Duodenal mucosa (tissue), 2 donors: ENCODE measurements at regions not wholly inside any gene's neighbourhood (a gene's known extent, or its start where the extent isn't known, plus 50 kb on each side); places are given as distances from the start of the nearest gene placed in this dataset.

Source experiments
- H3K27ac ChIP-seq: one replicate; pipeline ENCODE4 v1.7.0; 2013; ENCODE audit warnings: low read depth, low read length
- H3K27me3 ChIP-seq, 2 donors: one replicate each; pipeline ENCODE4 v1.7.0; 2013; ENCODE audit warnings: low read length in 2 of 2, control low read depth in 1 of 2; ENCODE audit not compliant: insufficient read depth in 2 of 2, control insufficient read depth in 1 of 2
- H3K36me3 ChIP-seq, 2 donors: one replicate each; pipeline ENCODE4 v1.7.0; 2013; ENCODE audit warnings: low read length in 2 of 2, control low read depth in 1 of 2; ENCODE audit not compliant: insufficient read depth in 2 of 2, control insufficient read depth in 1 of 2
- H3K4me1 ChIP-seq, 2 donors: one replicate each; pipeline ENCODE4 v1.7.0; 2013; ENCODE audit warnings: low read length in 2 of 2, control low read depth in 1 of 2; ENCODE audit not compliant: insufficient read depth in 2 of 2, control insufficient read depth in 1 of 2
- H3K4me3 ChIP-seq, 2 donors: one replicate each; pipeline ENCODE4 v1.7.0; 2013; ENCODE audit warnings: low read length in 2 of 2, low read depth in 1 of 2
- H3K9ac ChIP-seq, 2 donors: one replicate each; pipeline ENCODE4 v1.7.0; 2013; ENCODE audit warnings: low read length in 2 of 2, low read depth in 1 of 2
- H3K9me3 ChIP-seq, 2 donors: one replicate each; pipeline ENCODE4 v1.7.0; 2013; ENCODE audit warnings: low read length in 2 of 2, control low read depth in 1 of 2; ENCODE audit not compliant: control insufficient read depth in 1 of 2

GRCh38 chr11:104713401-104713800, 184.9 kb downstream of the CASP12 start:
- Histone ChIP-seq H3K4me3 (no peak overlapping the region), H3K9me3 (no peaks in the 10 kb centered on the region), H3K36me3 (no peaks in the 10 kb centered on the region), H3K27ac (no peak overlapping the region), H3K27me3 (no peaks in the 10 kb centered on the region), H3K9ac (no peak overlapping the region), H3K4me1 (no peaks in the 10 kb centered on the region)

GRCh38 chr11:104705490-104706190, 192.6 kb downstream of the CASP12 start:
- Histone ChIP-seq H3K9ac (peak overlapping the region in 1 of 2 donors; percentile 3), H3K9me3 (no peaks in the 10 kb centered on the region), H3K4me1 (peaks cover 6 to 18% of the 10 kb centered on the region in 2 donors), H3K36me3 (no peaks in the 10 kb centered on the region), H3K27ac (peak overlapping the region; percentile 45), H3K27me3 (no peaks in the 10 kb centered on the region), H3K4me3 (peak overlapping the region; percentile 0 to 25)

DNA sequence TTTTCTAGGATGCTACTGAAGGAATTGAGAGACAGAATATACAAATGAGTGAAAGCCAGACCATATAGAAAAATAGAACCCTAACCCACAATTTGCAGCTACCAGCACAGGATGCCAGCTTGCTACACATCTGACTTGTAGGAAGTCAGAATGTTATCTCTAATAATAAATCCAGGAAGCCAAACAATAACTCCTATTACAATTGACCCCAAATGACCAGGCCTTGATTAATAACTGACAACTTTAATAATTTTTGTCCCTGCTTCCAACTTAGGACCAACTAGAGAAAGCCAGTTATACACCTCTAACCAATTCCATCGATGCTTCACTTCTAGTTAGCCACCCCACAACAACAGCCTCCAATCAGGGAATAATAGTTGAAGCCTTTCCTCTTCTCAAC, 193.4 kb downstream of the CASP12 start:
- no peaks in the 10 kb centered on the region for H3K9me3 ChIP-seq
- H3K27me3 ChIP-seq, result no peaks in the 10 kb centered on the region
- H3K4me1 ChIP-seq, result peaks cover 6 to 18% of the 10 kb centered on the region in 2 donors
- no peak overlapping the region for H3K27ac ChIP-seq
- no peak overlapping the region for H3K4me3 ChIP-seq
- H3K9ac ChIP-seq, result peak overlapping the region in 1 of 2 donors; percentile 3
- no peaks in the 10 kb centered on the region for H3K36me3 ChIP-seq

DNA sequence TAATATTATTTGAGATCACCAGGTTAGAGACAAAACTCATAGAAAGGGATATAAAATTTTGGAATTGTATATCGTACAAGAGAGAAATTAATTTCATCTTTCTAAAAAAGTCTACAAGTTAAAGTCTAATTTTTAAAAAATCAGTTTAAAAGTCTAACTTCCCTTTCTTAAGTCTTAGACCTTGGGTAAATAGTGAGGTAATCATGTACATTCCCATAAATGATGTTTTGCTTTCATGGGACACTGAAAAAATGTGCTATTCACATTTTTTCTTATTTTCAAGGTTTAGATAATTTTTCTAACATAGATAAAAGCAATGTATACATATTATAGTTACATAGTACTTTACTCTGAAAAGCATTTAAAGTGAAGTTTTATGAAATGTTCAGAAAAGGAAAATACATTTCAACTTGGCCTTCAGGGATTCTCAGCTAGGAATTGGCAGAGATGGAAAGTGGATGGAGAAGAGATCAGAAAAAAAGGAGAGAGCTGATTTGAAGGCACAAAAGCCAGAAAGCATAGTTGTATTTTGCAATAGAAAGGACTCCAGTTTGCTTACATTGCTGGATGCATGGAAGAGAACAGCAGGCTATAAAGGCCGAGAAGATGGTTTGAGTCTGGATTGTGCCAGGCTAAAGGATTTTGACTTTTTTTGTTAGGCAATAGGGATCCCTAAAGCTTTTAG, 194.0 kb downstream of the CASP12 start:
- Histone ChIP-seq H3K4me1 (peaks cover 6 to 18% of the 10 kb centered on the region in 2 donors), H3K9me3 (no peaks in the 10 kb centered on the region), H3K9ac (no peak overlapping the region), H3K27ac (no peak overlapping the region), H3K27me3 (no peaks in the 10 kb centered on the region), H3K4me3 (no peak overlapping the region), H3K36me3 (no peaks in the 10 kb centered on the region)

DNA sequence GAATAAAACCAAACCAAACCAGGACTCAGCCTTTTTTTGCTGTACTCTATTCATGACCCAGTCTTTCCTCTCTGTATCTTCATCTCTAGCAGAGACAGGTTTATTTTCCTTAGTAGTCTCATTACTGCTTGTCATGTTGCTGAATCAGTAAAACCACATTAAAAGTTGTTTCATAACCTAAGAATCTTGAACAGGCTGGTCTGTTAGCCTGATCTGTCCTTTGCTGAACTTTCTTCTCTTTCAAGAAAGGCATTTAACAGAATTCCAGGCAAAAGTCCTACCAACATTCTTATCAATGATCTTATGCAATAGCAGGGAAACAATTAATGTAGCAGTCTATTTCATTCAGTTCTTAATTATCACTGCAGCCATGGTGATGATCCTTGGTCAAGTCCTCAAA, 197.7 kb downstream of the CASP12 start:
- no peaks in the 10 kb centered on the region for H3K27me3 ChIP-seq
- no peak overlapping the region for H3K9ac ChIP-seq
- no peak overlapping the region for H3K27ac ChIP-seq
- H3K36me3 ChIP-seq, result no peaks in the 10 kb centered on the region
- H3K4me3 ChIP-seq, result no peak overlapping the region
- peaks cover 6 to 12% of the 10 kb centered on the region in 2 donors for H3K4me1 ChIP-seq
- H3K9me3 ChIP-seq, result no peaks in the 10 kb centered on the region

DNA sequence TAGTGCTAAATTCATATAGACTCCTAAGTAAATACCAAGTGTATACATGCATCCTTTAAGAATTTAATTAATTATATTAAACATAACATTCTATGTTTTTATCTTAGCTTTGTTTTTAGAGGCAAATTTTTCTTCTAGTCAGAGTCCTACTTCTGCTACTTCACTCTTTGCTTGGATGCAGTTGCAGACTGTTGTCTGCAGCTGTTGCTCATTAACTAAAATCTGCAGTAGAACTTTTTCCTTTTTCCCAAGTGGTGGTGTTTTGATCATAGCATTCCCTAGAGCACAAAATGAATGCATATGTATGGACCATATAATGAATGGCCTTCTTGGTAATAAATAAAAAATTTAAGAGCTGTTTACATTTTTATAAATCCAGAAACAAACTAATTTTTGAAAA, 198.3 kb downstream of the CASP12 start:
- no peaks in the 10 kb centered on the region for H3K9me3 ChIP-seq
- no peak overlapping the region for H3K4me3 ChIP-seq
- H3K36me3 ChIP-seq, result no peaks in the 10 kb centered on the region
- no peak overlapping the region for H3K27ac ChIP-seq
- peaks cover 2 to 6% of the 10 kb centered on the region in 2 donors for H3K4me1 ChIP-seq
- H3K27me3 ChIP-seq, result no peaks in the 10 kb centered on the region
- H3K9ac ChIP-seq, result no peak overlapping the region

- H3K9me3 ChIP-seq, result no peaks in the 10 kb centered on the region
- H3K9ac ChIP-seq, result no peak overlapping the region
- H3K4me1 ChIP-seq, result peaks cover 0 to 6% of the 10 kb centered on the region in 2 donors
- no peaks in the 10 kb centered on the region for H3K36me3 ChIP-seq
- no peaks in the 10 kb centered on the region for H3K27me3 ChIP-seq
- no peak overlapping the region for H3K4me3 ChIP-seq
- no peak overlapping the region for H3K27ac ChIP-seq
Observed at GRCh38 chr11:104695065-104695463, 203.2 kb downstream of the CASP12 start.

DNA sequence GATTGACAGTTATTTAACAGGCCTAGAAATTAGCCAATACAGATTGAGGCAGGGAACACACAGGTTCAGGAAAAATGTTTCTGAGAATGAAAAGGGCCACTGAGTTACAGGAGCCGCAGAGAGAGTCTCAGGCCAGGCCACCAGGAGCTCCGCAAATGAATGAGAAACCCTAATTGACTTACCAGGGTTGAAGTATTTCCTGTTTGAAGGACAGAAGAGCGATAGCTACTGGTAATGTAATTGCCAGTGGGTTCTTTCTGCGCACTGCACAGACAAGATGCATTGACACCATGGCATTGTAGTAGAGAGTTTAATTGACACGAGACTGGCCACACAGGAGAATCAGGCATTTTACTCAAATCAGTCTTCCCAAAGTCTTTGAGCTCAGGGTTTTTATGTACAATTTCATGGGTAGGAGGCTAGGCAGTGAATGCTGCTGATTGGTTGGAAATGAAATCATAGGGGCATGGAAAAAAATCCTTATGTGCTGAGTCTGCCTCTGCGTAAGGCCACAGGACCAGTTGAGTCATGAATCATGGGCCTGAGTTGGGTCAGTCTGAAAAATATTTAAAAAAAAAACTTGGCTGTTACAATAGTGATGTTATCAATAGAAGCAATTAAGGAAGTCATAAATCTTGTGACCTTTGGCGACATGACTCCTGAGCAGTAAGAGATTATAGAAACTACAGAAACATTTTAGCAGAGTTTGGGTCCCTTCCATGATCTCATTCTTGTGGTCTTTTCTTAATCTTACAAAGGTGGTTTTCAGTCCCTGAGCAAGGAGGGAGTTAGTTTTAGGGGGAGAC, 203.8 kb downstream of the CASP12 start:
- peaks cover 0 to 6% of the 10 kb centered on the region in 2 donors for H3K4me1 ChIP-seq
- no peaks in the 10 kb centered on the region for H3K9me3 ChIP-seq
- H3K27me3 ChIP-seq, result no peaks in the 10 kb centered on the region
- H3K9ac ChIP-seq, result no peak overlapping the region
- H3K36me3 ChIP-seq, result no peaks in the 10 kb centered on the region
- H3K4me3 ChIP-seq, result no peak overlapping the region
- H3K27ac ChIP-seq, result no peak overlapping the region

GRCh38 chr11:104692751-104693150, 205.5 kb downstream of the CASP12 start:
- Histone ChIP-seq H3K9me3 (no peaks in the 10 kb centered on the region), H3K27me3 (no peaks in the 10 kb centered on the region), H3K4me1 (peaks cover 0 to 6% of the 10 kb centered on the region in 2 donors), H3K4me3 (no peak overlapping the region), H3K36me3 (no peaks in the 10 kb centered on the region), H3K27ac (no peak overlapping the region), H3K9ac (no peak overlapping the region)

DNA sequence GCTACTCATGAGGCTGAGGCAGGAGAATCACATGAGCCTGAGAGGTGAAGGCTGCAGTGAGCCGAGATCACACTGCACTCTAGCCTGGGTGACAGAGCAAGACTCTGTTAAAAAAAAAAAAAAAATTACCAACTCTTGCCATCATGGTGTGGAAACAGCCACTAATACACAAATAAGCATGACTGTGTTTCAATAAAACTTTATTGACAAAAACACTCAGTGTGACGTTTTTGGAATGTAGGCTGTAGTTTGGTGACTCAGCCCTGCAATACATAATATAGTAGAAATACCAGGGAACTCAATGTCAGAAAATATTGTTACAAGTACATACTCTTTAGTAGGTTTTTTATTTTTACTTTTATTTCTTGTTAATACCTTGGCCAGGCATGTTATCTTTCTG, 207.1 kb downstream of the CASP12 start:
- H3K27ac ChIP-seq, result no peak overlapping the region
- no peak overlapping the region for H3K4me3 ChIP-seq
- peaks cover 0 to 6% of the 10 kb centered on the region in 2 donors for H3K4me1 ChIP-seq
- H3K36me3 ChIP-seq, result no peaks in the 10 kb centered on the region
- H3K27me3 ChIP-seq, result no peaks in the 10 kb centered on the region
- H3K9ac ChIP-seq, result no peak overlapping the region
- no peaks in the 10 kb centered on the region for H3K9me3 ChIP-seq
